Fibroblast of pulmonary artery (primary cell): ENCODE measurements at regions not wholly inside any gene's neighbourhood (a gene's known extent, or its start where the extent isn't known, plus 50 kb on each side); places are given as distances from the start of the nearest gene placed in this dataset.

Experiments
- DNase-seq: peaks from one replicate; pipeline ENCODE4 v3.0.0-alpha.2; 2010; ENCODE audit warnings: low read depth
- H3K4me3 ChIP-seq: replicated peaks from 2 replicates; pipeline ENCODE4 v1.5.1; 2011; ENCODE audit warnings: low read depth, mild to moderate bottlenecking, control low read depth, low read length, moderate library complexity
- TF ChIP-seq, protein P1 (sequence below): IDR thresholded peaks from 2 replicates; pipeline ENCODE4 v1.5.1; 2011; ENCODE audit warnings: mild to moderate bottlenecking, control low read depth, low read length, inconsistent platforms; ENCODE audit errors: missing control alignments

DNA sequence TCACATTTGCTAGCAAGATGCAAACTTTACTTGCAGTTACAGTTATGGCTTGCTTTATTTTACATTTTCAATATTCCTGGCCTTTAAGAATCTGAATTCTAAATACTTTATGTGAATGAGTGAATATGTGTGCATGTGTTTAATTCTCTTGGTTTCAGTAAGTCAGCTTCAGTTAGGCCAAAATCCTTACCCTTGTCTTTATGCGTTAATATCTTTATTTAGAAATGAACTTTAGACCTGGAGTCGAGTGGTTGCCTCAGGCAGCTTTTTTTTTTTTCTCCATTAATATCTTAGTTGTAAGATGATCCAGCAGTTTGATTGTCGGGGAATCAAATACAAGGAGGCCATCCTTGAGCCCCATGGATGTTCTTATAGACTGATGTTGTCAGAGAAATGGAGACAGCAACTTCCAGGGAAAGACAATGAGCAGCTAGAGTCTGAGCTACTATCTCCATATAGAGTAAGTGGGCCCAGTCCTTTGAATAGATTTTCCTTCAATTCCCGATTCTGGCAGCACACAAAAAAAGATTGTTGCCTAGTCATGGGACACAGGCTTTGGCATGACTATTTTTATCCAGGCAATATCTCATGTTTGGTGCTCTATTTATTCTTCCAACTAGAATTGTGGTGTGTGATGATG is 398.0 kb downstream of the DHX35 start:
- no peak for DNase-seq
- TF ChIP-seq, protein P1, sequence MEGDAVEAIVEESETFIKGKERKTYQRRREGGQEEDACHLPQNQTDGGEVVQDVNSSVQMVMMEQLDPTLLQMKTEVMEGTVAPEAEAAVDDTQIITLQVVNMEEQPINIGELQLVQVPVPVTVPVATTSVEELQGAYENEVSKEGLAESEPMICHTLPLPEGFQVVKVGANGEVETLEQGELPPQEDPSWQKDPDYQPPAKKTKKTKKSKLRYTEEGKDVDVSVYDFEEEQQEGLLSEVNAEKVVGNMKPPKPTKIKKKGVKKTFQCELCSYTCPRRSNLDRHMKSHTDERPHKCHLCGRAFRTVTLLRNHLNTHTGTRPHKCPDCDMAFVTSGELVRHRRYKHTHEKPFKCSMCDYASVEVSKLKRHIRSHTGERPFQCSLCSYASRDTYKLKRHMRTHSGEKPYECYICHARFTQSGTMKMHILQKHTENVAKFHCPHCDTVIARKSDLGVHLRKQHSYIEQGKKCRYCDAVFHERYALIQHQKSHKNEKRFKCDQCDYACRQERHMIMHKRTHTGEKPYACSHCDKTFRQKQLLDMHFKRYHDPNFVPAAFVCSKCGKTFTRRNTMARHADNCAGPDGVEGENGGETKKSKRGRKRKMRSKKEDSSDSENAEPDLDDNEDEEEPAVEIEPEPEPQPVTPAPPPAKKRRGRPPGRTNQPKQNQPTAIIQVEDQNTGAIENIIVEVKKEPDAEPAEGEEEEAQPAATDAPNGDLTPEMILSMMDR, result no peak
- H3K4me3 ChIP-seq, result no peak overlapping the region

DNA sequence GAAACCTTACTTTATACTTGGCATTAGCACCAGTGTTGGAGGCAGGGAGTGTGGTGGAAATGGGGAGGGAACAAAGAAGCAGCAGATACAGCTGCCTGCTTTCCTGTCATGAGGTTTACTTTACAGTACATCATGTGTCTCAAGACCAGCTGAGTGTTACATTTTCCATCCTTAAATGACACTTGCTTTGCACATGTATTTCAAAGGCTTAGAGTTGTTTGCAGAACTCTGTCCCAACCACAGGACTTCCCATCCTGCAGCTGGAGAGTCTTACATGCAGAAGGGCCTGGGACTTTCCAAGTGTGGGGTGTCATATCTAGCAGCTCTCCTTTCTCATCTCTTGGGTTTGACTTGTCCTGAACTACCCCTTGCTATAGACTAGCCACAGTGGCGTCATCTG is 395.9 kb downstream of the DHX35 start:
- no peak for DNase-seq
- TF ChIP-seq, protein P1, result no peak
- no peak overlapping the region for H3K4me3 ChIP-seq

DNA sequence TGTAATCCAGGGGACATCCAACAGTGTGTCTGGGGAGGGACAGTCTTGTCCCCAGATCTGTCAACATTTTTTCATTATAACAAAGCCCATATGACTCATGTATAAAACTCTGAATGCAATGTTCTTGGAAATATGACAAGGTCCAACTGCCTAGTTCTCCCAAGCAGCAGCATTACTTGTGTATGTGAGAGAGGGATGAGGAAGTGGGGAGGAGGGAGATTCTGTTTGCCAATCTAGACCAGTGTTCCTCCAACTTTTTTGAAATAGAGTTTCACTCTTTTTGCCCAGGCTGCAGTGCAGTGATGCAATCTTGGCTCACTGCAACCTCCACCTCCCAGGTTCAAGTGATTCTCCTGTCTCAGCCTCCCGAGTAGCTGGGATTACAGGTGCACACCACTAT is 394.8 kb downstream of the DHX35 start:
- TF ChIP-seq, protein P1, result no peak
- DNase-seq, result no peak
- H3K4me3 ChIP-seq, result no peak overlapping the region

DNA sequence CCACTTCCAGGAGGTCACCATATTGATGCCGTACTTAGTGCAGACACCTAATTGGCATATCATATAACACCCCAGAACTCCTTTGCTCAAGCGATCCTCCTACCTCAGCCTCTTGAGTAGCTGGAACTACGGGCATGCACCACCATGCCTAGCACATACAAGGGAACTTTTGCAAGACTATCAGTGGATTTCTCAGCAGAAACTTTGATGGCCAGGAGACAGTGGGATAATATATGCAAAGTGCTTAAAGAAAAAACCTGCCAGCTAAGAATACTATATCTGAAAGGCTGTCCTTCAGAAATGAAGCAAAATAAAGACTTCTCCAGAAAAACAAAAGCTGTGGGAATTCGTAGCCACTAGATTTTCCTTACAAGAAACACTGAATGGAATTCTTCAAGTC is 387.1 kb downstream of the DHX35 start:
- DNase-seq, result no peak
- no peak overlapping the region for H3K4me3 ChIP-seq
- TF ChIP-seq, protein P1, result no peak

DNA sequence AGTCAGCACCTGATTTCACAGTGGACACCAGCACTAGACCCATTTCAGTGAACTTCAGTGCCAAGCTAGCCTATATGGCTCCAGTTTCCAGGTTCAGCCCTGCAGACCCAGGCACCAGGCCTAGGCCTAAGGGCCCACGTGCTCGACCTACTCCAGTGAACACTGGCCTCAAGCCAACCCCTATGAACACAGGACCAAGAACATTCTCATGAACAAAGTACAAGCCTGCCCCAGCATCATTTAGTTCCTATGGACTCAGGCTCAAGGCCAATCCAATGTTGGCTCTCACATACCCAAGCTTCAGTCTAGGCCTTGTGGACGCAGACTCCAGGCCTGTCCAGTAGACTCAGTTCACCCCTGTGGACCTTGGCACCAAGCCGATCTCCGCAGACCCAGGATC is 385.5 kb downstream of the DHX35 start:
- DNase-seq, result no peak
- H3K4me3 ChIP-seq, result no peak overlapping the region
- TF ChIP-seq, protein P1, result no peak

DNA sequence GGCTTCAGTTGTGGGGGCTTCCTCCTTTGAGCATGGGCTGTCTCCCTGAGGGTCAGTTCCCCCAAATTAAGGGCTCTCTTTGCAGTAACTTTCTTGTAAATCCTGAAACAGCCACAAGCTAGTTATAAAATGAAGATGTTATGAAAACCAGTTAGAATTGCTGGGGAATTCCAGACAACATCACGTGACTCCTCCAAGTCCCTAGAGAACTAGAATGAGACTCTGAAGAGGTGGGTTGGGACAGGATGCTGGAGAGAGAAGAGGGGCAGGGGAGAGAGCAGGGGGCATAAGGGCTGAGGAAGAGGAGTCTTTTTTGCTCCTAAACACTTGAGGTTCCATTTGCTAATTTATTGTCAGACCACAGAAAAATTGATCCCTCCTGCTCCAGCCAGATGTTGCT is 380.3 kb downstream of the DHX35 start:
- no peak for DNase-seq
- H3K4me3 ChIP-seq, result no peak overlapping the region
- TF ChIP-seq, protein P1, result no peak
